IMR-90 (cell line): ENCODE measurements at regions not wholly inside any gene's neighbourhood (a gene's known extent, or its start where the extent isn't known, plus 50 kb on each side); places are given as distances from the start of the nearest gene placed in this dataset.
A peak's percentile ranks its signal among the peaks of the same experiment; 100 is the strongest.
"Not testable (repeated sequence)": the region's sequence is repeated elsewhere in the genome, so short reads cannot be mapped to it uniquely, and the experiment has no call there.

Source experiments
- ATAC-seq: fragments of 200-7000 bp; cut with Tn5 transposase; 2 replicates; pipeline ENCODE4 v1.9.1; 2020; ENCODE audit warnings: low read depth, mild to moderate bottlenecking, moderate library complexity
- BruUV-seq: library from RNA; stranded (reverse); fragments of 400-500 nt; replicated peaks from 2 replicates; lab custom pipeline; 2021; lab: Mats Ljungman, UMichigan
- CTCF ChIA-PET: fragments of 300-600 bp; formaldehyde crosslinking; extraction: SDS; loops from one replicate; lab custom pipeline; 2021; ENCODE audit warnings: antibody characterized with exemption; lab: Yijun Ruan, JAX
- POLR2A ChIA-PET: fragments of 300-600 bp; sonication (Branson Sonifier 250); formaldehyde crosslinking; loops from one replicate; lab custom pipeline; 2022; ENCODE audit warnings: antibody characterized with exemption; ENCODE audit not compliant: unreplicated experiment; lab: Charles Lee
- DNase-seq: peaks from one replicate; pipeline ENCODE4 v3.0.0; 2013
- H2AFZ ChIP-seq: replicated peaks from 2 replicates; pipeline ENCODE3; 2013; ENCODE audit warnings: low read length, mild to moderate bottlenecking; ENCODE audit not compliant: poor library complexity
- H2AK5ac ChIP-seq: 2 replicates; pipeline ENCODE4 v1.6.1; 2013; ENCODE audit warnings: low read depth, low read length, inconsistent platforms
- H2AK9ac ChIP-seq: replicated peaks from 2 replicates; pipeline ENCODE3; 2013; ENCODE audit warnings: mild to moderate bottlenecking, low read depth, low read length, moderate library complexity; ENCODE audit not compliant: poor library complexity
- H2BK120ac ChIP-seq: 2 replicates; pipeline ENCODE4 v1.6.1; 2013; ENCODE audit warnings: low read depth, low read length, inconsistent platforms
- H2BK15ac ChIP-seq: 3 replicates; pipeline ENCODE4 v1.6.1; 2013; ENCODE audit warnings: low read depth, low read length, inconsistent platforms
- H2BK20ac ChIP-seq: 2 replicates; pipeline ENCODE4 v1.6.1; 2013; ENCODE audit warnings: low read depth, mild to moderate bottlenecking, inconsistent platforms, low read length, moderate library complexity
- H2BK5ac ChIP-seq: 2 replicates; pipeline ENCODE4 v1.6.1; 2013; ENCODE audit warnings: mild to moderate bottlenecking, low read depth, low read length, inconsistent platforms; ENCODE audit not compliant: poor library complexity, severe bottlenecking
- H3K14ac ChIP-seq: replicated peaks from 2 replicates; pipeline ENCODE4 v1.6.1; 2013; ENCODE audit warnings: low read depth, low read length, inconsistent platforms
- H3K18ac ChIP-seq: 2 replicates; pipeline ENCODE4 v1.6.1; 2013; ENCODE audit warnings: low read depth, low read length, control low read depth
- H3K23ac ChIP-seq: 2 replicates; pipeline ENCODE4 v1.6.1; 2013; ENCODE audit warnings: low read depth, low read length, inconsistent platforms
- H3K27ac ChIP-seq: 2 replicates; pipeline ENCODE4 v1.5.1; 2013; ENCODE audit warnings: mild to moderate bottlenecking, control low read depth, low read length; ENCODE audit not compliant: insufficient read depth
- H3K27me3 ChIP-seq: 2 replicates; pipeline ENCODE4 v1.6.1; 2013; ENCODE audit warnings: low read length; ENCODE audit not compliant: control insufficient read depth, insufficient read depth
- H3K36me3 ChIP-seq: 2 replicates; pipeline ENCODE4 v1.6.1; 2013; ENCODE audit warnings: low read length, mixed read lengths; ENCODE audit not compliant: control insufficient read depth, insufficient read depth
- H3K4ac ChIP-seq: 2 replicates; pipeline ENCODE4 v1.6.1; 2013; ENCODE audit warnings: low read depth, low read length, inconsistent platforms
- H3K4me1 ChIP-seq: 2 replicates; pipeline ENCODE4 v1.6.1; 2013; ENCODE audit warnings: low read length, mixed read lengths; ENCODE audit not compliant: control insufficient read depth, insufficient read depth
- H3K4me2 ChIP-seq: 2 replicates; pipeline ENCODE4 v1.6.1; 2013; ENCODE audit warnings: low read depth, mild to moderate bottlenecking, control low read depth, low read length, moderate library complexity
- H3K4me3 ChIP-seq: 2 replicates; pipeline ENCODE4 v1.5.1; 2013; ENCODE audit warnings: low read depth, mild to moderate bottlenecking, control low read depth, low read length, moderate library complexity; ENCODE audit not compliant: insufficient read depth
- H3K56ac ChIP-seq: 2 replicates; pipeline ENCODE4 v1.6.1; 2013; ENCODE audit warnings: low read length, inconsistent platforms; ENCODE audit not compliant: insufficient read depth; ENCODE audit errors: extremely low read depth
- H3K79me1 ChIP-seq, 2 experiments: 2 replicates each; pipeline ENCODE4 v1.6.1; 2013; ENCODE audit warnings: low read length in 2 of 2, inconsistent platforms in 1 of 2, low read depth in 1 of 2
- H3K9ac ChIP-seq: 2 replicates; pipeline ENCODE4 v1.6.1; 2013; ENCODE audit warnings: low read depth, low read length, control low read depth
- H3K9me1 ChIP-seq: 2 replicates; pipeline ENCODE4 v1.6.1; 2013; ENCODE audit warnings: low read length, inconsistent platforms; ENCODE audit not compliant: insufficient read depth
- H3K9me3 ChIP-seq: 2 replicates; pipeline ENCODE4 v1.6.1; 2013; ENCODE audit warnings: low read length; ENCODE audit not compliant: control insufficient read depth, insufficient read depth
- H4K20me1 ChIP-seq: 2 replicates; pipeline ENCODE4 v1.6.1; 2013; ENCODE audit warnings: low read length, inconsistent platforms; ENCODE audit not compliant: insufficient read depth
- H4K5ac ChIP-seq: 2 replicates; pipeline ENCODE4 v1.6.1; 2013; ENCODE audit warnings: mild to moderate bottlenecking, low read depth, low read length, control low read depth
- H4K8ac ChIP-seq, 2 experiments: 2 replicates each; pipeline ENCODE4 v1.6.1; 2013; ENCODE audit warnings: low read depth in 2 of 2, low read length in 2 of 2, control low read depth in 1 of 2, inconsistent platforms in 1 of 2
- H4K91ac ChIP-seq: 2 replicates; pipeline ENCODE4 v1.6.1; 2013; ENCODE audit warnings: low read depth, low read length, inconsistent platforms; ENCODE audit not compliant: insufficient read depth
- BHLHE40 ChIP-seq: fragments of 150-350 bp; IDR thresholded peaks from 2 replicates; pipeline ENCODE4 v1.6.1; 2016; ENCODE audit warnings: mild to moderate bottlenecking, low read depth, low read length
- CEBPB ChIP-seq: IDR thresholded peaks from 2 replicates; pipeline ENCODE4 v1.6.1; 2012; ENCODE audit warnings: low read depth, low read length, improper control_type of control experiment
- whole genome bisulfite sequencing, 2 experiments: methylation state at CpG; one replicate each; pipeline versions ENCODE4 v1.1.5 to v1.1.7; 2013; ENCODE audit warnings: missing lambda C conversion rate in 2 of 2; ENCODE audit not compliant: insufficient read length in 1 of 2; ENCODE audit errors: extremely low coverage in 2 of 2; 5-methylcytosine and 5-hydroxymethylcytosine counted together
- dilution Hi-C: fragments of 300-500 bp; cut with HindIII; formaldehyde crosslinking; loops from one replicate; pipeline ENCODE4 v1.14.3; 2018; ENCODE audit warnings: low sequenced_read_pairs; ENCODE audit not compliant: unreplicated experiment
- in situ Hi-C: fragments of 300-500 bp; cut with MboI; formaldehyde crosslinking; loops from 3 replicates; pipeline ENCODE4 v1.14.3; 2019; ENCODE audit warnings: low sequenced_read_pairs, inconsistent platforms, mixed read lengths
- intact Hi-C: fragments of 100-400 bp; cut with micrococcal nuclease; formaldehyde crosslinking; loops from 2 replicates; pipeline ENCODE4 v1.10.0; 2022

- Histone ChIP-seq H3K4me3 (no peak overlapping the region), H3K27me3 (no peaks in the 10 kb centered on the region), H3K27ac (no peak overlapping the region), H2AK9ac (no peak overlapping the region), H2BK15ac (no peak overlapping the region), H4K91ac (no peak overlapping the region), H4K20me1 (no peaks in the 10 kb centered on the region), H2AK5ac (no peak overlapping the region), H3K4ac (no peak overlapping the region), H3K36me3 (no peaks in the 10 kb centered on the region), H3K23ac (no peak overlapping the region), H3K4me1 (no peaks in the 10 kb centered on the region), H3K9ac (no peak overlapping the region), H3K56ac (no peak overlapping the region), H3K9me1 (no peaks in the 10 kb centered on the region), H2BK120ac (no peak overlapping the region), H2AFZ (no peak overlapping the region), H2BK20ac (no peak overlapping the region), H3K14ac (no peak overlapping the region), H3K18ac (no peak overlapping the region), H2BK5ac (no peak overlapping the region), H4K5ac (no peak overlapping the region), H4K8ac (no peak overlapping the region), H3K4me2 (no peak overlapping the region), H3K9me3 (peaks cover 4% of the 10 kb centered on the region; the same call in 1 of the 2 replicates), H3K79me1 (no peaks in the 10 kb centered on the region)
- in situ Hi-C loops = no loop called here
- no peak for ATAC-seq
- no peak for DNase-seq
- WGBS, 2 experiments = no CpG with 5 or more reads among the region's 1 CpG
- peak; percentile 22; the same call in 1 of the 2 replicates for TF ChIP-seq CEBPB
- no peak for TF ChIP-seq BHLHE40
- CTCF ChIA-PET = no interaction called here
- no TSS peak for BruUV-seq
- intact Hi-C loops = no loop called here
- dilution Hi-C loops = no loop called here
- POLR2A ChIA-PET = no interaction called here
These were observed 247.1 kb downstream of the SLCO4C1 start for GRCh38 chr5:102048940-102049339.

- H4K8ac ChIP-seq, H4K20me1 ChIP-seq, ATAC-seq, H3K27me3 ChIP-seq, H3K56ac ChIP-seq, H2BK120ac ChIP-seq, H3K4me1 ChIP-seq, H3K9me1 ChIP-seq, H2BK15ac ChIP-seq, BruUV-seq, in situ Hi-C loops, H3K79me1 ChIP-seq, H3K18ac ChIP-seq, H3K9me3 ChIP-seq, H2AK5ac ChIP-seq, H3K4ac ChIP-seq, H2AK9ac ChIP-seq, dilution Hi-C loops, H2AFZ ChIP-seq, H3K9ac ChIP-seq, POLR2A ChIA-PET, H2BK20ac ChIP-seq, H3K23ac ChIP-seq, H3K14ac ChIP-seq, intact Hi-C loops, CTCF ChIA-PET, H3K36me3 ChIP-seq, H3K4me3 ChIP-seq, H4K5ac ChIP-seq, H4K91ac ChIP-seq, DNase-seq, H3K4me2 ChIP-seq, H2BK5ac ChIP-seq, H3K27ac ChIP-seq: not testable (repeated sequence)
These were observed 249.0 kb downstream of the SLCO4C1 start for GRCh38 chr5:102047073-102047472.
